ENCODE measurements at regions not wholly inside any gene's neighbourhood (a gene's known extent, or its start where the extent isn't known, plus 50 kb on each side); places are given as distances from the start of the nearest gene placed in this dataset.
"Not testable (repeated sequence)": the region's sequence is repeated elsewhere in the genome, so short reads cannot be mapped to it uniquely, and the experiment has no call there.

DNA sequence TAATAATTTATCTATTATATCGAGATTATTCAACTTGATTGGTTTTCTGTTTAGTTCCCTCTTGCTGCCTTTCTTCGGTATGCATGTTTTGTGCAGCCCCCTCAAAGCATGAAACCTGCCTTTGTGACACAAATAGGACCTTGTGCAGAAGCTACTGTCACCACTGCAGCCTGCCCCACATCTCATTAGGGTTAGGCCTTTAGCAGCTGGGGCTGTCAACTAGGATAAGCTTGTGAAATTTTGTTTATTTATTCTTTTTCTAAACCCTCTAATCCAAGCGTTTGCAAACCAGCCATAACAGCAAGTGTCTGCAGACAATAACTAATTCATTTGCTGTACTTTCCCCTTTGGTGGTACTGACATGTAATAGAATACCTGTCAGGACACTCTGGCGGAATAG, 258.9 kb downstream of the RCHY1 start:
- H3K4me1 ChIP-seq = peaks cover 25% of the 10 kb centered on the region
- no peaks in the 10 kb centered on the region for H3K36me3 ChIP-seq (replicated peaks)
- DNase-seq (ENCODE audit: low spot score in 2 of 2) = peak; percentile 59 to 64
- H3K9me3 ChIP-seq = no peaks in the 10 kb centered on the region
- H3K27me3 ChIP-seq (ENCODE audit: low read depth) = no peaks in the 10 kb centered on the region
- no peak overlapping the region for H3K4me3 ChIP-seq
- in situ Hi-C loops (cut with MboI; ENCODE audit: low sequenced_read_pairs) = no loop called here

DNA sequence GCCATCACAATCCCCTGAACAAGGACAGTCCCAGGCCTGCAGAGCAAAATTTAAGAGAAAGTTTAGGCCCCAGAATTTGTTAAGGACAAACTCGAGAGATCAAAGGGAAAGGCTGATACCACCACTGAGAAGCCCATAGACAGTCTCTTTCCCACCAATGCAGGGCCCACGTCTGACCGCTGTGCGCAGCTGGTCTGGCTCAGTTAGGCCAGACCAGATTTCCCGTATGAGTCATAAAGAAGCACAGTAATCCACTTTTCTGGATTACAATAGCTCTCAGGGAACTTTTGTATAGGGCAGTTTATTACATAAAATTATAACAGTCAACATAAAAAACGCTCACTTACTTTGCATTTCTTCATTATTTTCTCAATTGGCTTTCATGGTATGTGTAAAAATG, 259.5 kb downstream of the RCHY1 start:
- Histone ChIP-seq H3K4me1 (peaks cover 30% of the 10 kb centered on the region), H3K9me3 (no peaks in the 10 kb centered on the region), H3K27me3 (ENCODE audit: low read depth) (no peaks in the 10 kb centered on the region), H3K36me3 (replicated peaks) (no peaks in the 10 kb centered on the region), H3K4me3 (no peak overlapping the region)
- DNase-seq (ENCODE audit: low spot score in 2 of 2) = peak; percentile 72 to 73
- in situ Hi-C loops (cut with MboI; ENCODE audit: low sequenced_read_pairs) = no loop called here

DNA sequence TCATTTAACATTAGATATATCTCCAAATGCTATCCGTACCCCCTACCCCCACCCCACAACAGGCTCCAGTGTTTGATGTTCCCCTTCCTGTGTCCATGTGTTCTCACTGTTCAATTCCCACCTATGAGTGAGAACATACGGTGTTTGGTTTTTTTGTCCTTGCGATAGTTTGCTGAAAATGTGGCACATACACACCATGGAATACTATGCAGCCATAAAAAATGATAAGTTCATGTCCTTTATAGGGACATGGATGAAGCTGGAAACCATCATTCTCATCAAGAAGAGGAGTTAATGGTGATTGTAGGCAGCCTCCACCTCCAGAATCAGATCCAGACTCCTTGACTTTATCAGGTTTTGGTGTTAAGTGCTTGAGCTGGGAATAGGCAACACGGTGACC, 261.1 kb downstream of the RCHY1 start:
- peaks cover 46% of the 10 kb centered on the region for H3K4me1 ChIP-seq
- H3K27me3 ChIP-seq (ENCODE audit: low read depth); H3K36me3 ChIP-seq (replicated peaks); H3K4me3 ChIP-seq; in situ Hi-C loops (cut with MboI; ENCODE audit: low sequenced_read_pairs); DNase-seq (ENCODE audit: low spot score in 2 of 2); H3K9me3 ChIP-seq: not testable (repeated sequence)

DNA sequence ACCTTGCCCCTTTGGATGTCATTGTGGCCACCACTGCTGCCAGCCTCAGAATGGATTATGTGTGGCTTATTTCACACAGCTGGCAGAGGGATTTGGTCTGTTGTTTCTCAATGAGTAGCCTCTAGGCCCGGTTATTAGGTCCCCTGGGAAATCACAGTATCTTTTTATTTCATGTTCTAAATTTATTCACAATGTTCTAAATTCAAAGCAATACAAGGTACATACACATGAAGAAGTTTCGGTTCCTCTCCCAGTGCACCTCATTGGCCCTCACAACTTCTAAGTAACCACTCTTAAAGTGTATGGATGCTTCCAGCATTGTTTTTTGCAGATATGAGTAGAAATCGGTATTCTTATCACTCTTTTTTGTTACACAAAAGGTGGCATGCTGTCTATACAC, 262.7 kb downstream of the RCHY1 start:
- no peaks in the 10 kb centered on the region for H3K36me3 ChIP-seq (replicated peaks)
- DNase-seq (ENCODE audit: low spot score in 2 of 2) = no peak
- no peaks in the 10 kb centered on the region for H3K27me3 ChIP-seq (ENCODE audit: low read depth)
- in situ Hi-C loops (cut with MboI; ENCODE audit: low sequenced_read_pairs) = no loop called here
- H3K4me1 ChIP-seq = peaks cover 52% of the 10 kb centered on the region
- H3K9me3 ChIP-seq = no peaks in the 10 kb centered on the region
- H3K4me3 ChIP-seq = no peak overlapping the region

DNA sequence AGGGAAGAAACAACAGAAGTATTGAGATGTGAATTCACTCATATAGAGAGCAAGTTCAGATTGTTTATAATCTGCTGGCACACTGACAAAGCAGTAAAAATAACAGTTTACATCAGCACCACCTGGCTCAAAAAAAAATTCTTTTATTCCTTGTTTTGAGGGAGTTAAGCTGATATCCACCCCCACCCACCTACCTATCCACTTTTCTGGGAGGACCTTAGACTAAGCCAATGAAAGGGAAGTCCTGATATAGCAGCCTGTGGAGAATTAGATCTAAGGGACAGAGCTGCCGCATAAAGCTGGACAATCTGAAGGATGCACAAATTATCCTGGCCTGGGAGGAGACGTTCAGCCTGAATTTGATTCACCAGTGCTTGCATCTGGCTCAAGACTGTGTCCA, 264.5 kb downstream of the RCHY1 start:
- Histone ChIP-seq H3K9me3 (no peaks in the 10 kb centered on the region), H3K27me3 (ENCODE audit: low read depth) (no peaks in the 10 kb centered on the region), H3K4me3 (no peak overlapping the region), H3K36me3 (replicated peaks) (no peaks in the 10 kb centered on the region), H3K4me1 (peaks cover 35% of the 10 kb centered on the region)
- DNase-seq (ENCODE audit: low spot score in 2 of 2) = no peak
- in situ Hi-C loops (cut with MboI; ENCODE audit: low sequenced_read_pairs) = no loop called here

DNA sequence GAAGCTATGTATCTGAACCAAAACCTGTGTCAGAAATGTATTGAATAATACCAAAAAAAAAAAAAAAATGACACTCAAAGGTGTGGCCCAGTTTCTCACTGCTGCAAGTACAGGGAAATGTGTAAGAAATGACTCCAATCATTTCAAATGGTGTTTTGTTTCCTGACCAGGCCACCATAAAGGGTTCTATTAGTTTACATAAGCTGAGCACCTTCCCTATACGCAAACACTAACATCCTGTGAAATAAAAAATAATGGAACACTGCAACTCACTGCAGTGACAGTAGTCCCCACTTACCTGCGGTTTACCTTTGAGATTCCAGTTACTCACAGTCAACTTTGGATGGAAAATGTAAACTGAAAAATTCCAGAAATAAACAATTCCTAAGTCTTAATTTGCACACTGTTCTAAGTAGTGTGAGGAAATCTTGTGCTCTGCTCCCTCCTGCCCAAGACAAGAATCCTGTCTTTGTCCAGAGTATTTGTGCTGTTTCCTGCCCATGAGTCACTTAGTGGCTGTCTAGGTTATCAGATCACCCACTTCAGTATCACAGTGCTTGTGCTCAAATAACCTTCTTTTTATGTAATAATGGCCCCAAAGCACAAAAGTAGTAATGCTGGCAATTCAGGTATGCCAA, 265.3 kb downstream of the RCHY1 start:
- H3K9me3 ChIP-seq = no peaks in the 10 kb centered on the region
- H3K4me3 ChIP-seq = no peak overlapping the region
- DNase-seq (ENCODE audit: low spot score in 2 of 2) = no peak
- in situ Hi-C loops (cut with MboI; ENCODE audit: low sequenced_read_pairs) = no loop called here
- H3K36me3 ChIP-seq (replicated peaks) = no peaks in the 10 kb centered on the region
- H3K27me3 ChIP-seq (ENCODE audit: low read depth) = no peaks in the 10 kb centered on the region
- H3K4me1 ChIP-seq = peaks cover 32% of the 10 kb centered on the region

DNA sequence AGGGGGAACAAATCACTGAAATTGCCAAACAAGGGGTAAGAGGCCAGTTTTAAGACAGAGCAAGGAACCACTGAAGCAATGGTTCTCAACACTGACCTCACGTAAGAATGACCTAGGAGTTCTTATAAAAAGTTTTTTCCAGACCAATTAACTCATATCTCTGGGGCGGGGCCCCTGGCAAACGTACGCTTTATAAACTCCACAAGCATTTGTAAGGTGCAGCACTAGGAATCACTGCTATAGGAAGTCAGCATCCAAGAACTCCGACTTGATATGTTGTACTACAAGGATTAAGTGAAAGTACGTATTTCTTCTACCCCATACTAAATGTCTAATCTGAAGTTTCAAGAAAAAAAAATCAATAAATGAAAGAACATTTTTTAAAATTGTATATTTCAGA, 269.9 kb downstream of the RCHY1 start:
- H3K9me3 ChIP-seq = peaks cover 2% of the 10 kb centered on the region
- H3K4me3 ChIP-seq = no peak overlapping the region
- H3K36me3 ChIP-seq (replicated peaks) = no peaks in the 10 kb centered on the region
- peaks cover 33% of the 10 kb centered on the region for H3K4me1 ChIP-seq
- in situ Hi-C loops (cut with MboI; ENCODE audit: low sequenced_read_pairs) = no loop called here
- H3K27me3 ChIP-seq (ENCODE audit: low read depth) = no peaks in the 10 kb centered on the region
- DNase-seq (ENCODE audit: low spot score in 2 of 2) = no peak

DNA sequence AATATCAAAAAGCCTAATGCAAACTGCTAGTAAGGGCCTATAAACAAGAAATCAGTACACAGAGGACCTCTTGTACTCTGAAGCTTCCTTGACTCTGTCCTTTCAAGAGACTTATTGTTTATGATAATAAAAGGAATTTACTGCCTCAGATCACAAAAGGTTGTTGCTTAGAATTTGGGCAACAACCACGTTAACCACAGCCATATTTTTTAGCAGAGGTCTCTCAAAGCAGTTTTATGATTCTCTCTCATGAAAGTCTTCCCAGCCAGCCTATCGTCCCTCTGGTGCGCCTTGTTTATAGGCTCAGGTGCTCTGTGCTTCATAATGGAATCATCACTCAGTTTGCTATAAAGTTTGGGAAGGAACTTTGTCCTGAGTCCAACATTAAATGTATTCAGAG, 270.6 kb downstream of the RCHY1 start:
- DNase-seq (ENCODE audit: low spot score in 2 of 2) = peak; percentile 17 to 70
- Histone ChIP-seq H3K4me1 (peaks cover 25% of the 10 kb centered on the region), H3K9me3 (peaks cover 2% of the 10 kb centered on the region), H3K27me3 (ENCODE audit: low read depth) (no peaks in the 10 kb centered on the region), H3K36me3 (replicated peaks) (no peaks in the 10 kb centered on the region), H3K4me3 (no peak overlapping the region)
- in situ Hi-C loops (cut with MboI; ENCODE audit: low sequenced_read_pairs) = no loop called here

DNA sequence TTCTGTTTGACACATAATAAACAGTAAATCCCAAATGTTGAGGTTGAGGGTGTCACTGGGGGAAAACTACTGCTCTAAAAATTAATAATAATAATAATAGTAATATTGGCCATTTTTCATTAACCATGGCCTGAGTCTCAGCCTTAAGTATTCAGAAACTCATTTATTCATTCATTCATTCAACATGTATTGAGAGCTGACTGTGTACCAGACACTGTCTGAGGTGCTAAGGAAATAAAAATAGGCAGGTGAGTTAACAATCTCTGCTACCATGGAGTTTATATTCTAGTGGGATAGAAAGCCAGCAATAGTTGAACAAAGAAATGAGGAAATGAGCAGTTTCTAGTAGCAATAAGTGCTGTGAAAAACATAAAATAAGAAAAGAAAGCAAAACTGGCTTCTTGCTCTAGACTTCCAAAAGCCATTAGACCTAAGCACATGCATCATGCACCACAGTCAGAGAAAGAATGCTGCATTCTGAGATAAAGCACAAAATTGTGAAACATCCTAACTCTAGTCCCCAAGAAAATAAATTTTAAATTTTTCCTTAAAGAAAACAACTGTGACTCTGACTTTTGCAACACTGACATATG, 278.7 kb downstream of the RCHY1 start:
- no peak for DNase-seq (ENCODE audit: low spot score in 2 of 2)
- Histone ChIP-seq H3K36me3 (replicated peaks) (no peaks in the 10 kb centered on the region), H3K4me3 (no peak overlapping the region), H3K4me1 (peaks cover 34% of the 10 kb centered on the region), H3K9me3 (peaks cover 2% of the 10 kb centered on the region), H3K27me3 (ENCODE audit: low read depth) (no peaks in the 10 kb centered on the region)
- in situ Hi-C loops (cut with MboI; ENCODE audit: low sequenced_read_pairs) = no loop called here

DNA sequence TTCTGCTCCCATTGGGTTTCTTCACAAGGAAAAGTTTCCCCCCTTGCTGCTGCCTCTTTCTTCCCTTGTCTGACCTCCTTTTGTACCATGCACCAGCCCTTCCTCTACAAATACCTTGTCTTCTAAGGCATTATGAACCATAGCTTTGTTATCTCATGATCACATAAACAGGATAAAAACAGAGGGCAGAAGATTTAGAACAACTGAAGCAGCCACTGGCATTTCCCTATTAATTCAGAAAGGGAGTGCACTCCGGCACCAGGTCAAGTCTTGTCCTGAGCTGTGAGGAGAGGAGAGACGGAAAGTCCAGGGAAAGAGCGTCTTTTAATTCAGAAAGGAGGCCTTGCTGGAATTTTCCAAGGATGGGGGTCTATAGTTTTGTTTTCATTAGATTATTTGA, 281.7 kb downstream of the RCHY1 start:
- Histone ChIP-seq H3K4me3 (no peak overlapping the region), H3K36me3 (replicated peaks) (no peaks in the 10 kb centered on the region), H3K9me3 (no peaks in the 10 kb centered on the region), H3K27me3 (ENCODE audit: low read depth) (no peaks in the 10 kb centered on the region), H3K4me1 (peaks cover 60% of the 10 kb centered on the region)
- in situ Hi-C loops (cut with MboI; ENCODE audit: low sequenced_read_pairs) = no loop called here
- DNase-seq (ENCODE audit: low spot score in 2 of 2) = peak; percentile 59 to 66

DNA sequence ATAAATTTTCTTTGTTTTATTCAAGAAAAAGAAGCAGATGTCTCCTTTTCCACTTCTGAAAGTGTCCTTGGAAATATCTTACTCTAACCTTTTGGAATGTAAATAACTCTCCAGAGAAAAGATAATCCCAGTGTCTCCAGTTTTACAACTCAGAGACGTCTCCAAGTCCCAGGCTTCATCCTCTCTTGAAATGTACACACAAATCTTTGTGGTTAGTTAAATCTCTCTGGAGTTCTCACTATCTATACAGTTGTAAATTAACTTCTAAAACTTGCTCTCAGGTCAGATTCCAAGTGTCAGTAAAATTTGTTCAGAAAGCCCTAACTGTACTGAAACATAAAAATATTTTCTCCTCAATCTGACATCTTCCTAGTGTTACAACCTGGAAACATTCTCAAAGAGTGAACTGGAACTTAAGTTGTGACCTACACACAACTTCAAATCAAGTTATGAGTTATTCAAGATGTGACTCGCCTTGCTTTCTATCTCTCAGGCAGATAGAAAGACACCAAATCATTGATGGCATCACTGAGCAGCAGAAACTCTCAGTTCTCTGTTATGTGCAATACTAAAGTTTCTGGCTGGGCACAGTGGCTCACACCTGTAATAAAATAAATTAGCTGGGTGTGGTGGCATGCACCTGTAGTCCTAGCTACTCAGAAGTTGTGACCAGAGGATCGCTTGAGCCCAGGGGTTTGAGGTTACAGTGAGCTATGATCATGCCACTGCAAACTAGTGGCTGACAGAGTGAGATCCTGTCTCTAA, 284.2 kb downstream of the RCHY1 start:
- Histone ChIP-seq H3K4me3 (no peak overlapping the region), H3K27me3 (ENCODE audit: low read depth) (no peaks in the 10 kb centered on the region), H3K9me3 (no peaks in the 10 kb centered on the region), H3K36me3 (replicated peaks) (no peaks in the 10 kb centered on the region), H3K4me1 (peaks cover 60% of the 10 kb centered on the region)
- in situ Hi-C loops (cut with MboI; ENCODE audit: low sequenced_read_pairs) = no loop called here
- peak; percentile 27 to 86 for DNase-seq (ENCODE audit: low spot score in 2 of 2)

DNA sequence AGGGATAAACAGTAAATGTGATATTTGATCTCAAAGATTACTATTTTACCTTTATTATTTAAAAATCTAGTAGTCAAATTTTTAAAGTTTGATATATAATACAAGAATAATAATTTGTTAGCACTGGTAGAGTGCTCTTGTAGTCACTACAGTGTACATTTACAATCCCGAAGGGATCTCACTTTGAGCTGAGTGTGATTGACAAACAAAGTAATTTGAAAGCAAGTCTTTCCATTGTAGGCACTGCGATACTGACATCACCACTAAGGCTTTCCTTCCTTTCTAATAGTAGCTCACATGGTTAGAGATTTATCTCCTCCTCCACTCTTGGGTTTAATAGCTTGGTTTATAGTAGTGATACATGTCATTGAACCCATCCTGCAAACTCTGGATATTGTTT, 280.6 kb downstream of the PARM1 start:
- H3K4me3 ChIP-seq = no peak overlapping the region
- H3K36me3 ChIP-seq (replicated peaks) = no peaks in the 10 kb centered on the region
- H3K4me1 ChIP-seq = no peaks in the 10 kb centered on the region
- no peak for DNase-seq (ENCODE audit: low spot score in 2 of 2)
- H3K9me3 ChIP-seq = no peaks in the 10 kb centered on the region
- H3K27me3 ChIP-seq (ENCODE audit: low read depth) = no peaks in the 10 kb centered on the region
- in situ Hi-C loops (cut with MboI; ENCODE audit: low sequenced_read_pairs) = no loop called here

DNA sequence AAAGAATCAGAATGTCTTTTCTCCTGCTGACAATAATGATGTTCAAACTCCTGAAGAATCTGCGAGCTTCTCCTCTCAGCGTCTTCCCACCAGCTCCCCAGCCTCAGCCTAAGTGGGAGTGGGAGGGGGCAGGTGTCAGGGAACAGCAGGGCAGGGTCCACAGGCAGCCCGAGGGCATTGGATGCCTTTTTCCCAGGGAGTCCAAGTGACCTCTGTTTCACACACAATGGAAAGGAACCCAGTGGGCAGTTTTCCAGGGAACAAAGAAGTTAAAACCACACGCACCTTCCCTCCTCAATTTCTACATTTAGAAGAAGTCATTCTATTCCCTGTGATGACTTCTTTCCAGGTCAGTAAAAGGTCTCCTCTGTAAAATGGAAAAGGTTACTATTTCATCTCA, 278.5 kb downstream of the PARM1 start:
- Histone ChIP-seq H3K36me3 (replicated peaks) (no peaks in the 10 kb centered on the region), H3K9me3 (no peaks in the 10 kb centered on the region), H3K4me1 (no peaks in the 10 kb centered on the region), H3K27me3 (ENCODE audit: low read depth) (no peaks in the 10 kb centered on the region), H3K4me3 (no peak overlapping the region)
- DNase-seq (ENCODE audit: low spot score in 2 of 2) = no peak
- in situ Hi-C loops (cut with MboI; ENCODE audit: low sequenced_read_pairs) = no loop called here

DNA sequence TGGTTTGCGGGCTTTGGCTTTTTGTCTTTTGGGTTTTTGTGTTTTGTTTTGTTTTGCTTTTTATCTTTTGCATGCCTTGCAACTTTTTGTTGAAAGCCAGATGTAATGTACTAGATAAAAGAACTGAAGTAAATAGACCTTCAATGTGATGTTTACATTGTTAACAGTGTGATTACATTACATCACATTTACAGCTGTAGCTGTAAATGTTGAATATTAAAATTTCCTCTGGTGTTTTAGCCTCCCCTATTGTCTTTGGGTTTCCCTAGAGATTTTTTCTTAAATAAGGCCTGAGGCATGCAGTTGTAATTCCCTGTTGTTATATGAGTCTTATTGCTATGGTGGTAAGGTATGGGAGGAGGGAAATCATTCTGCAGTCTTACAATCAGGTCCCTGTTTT, 275.0 kb downstream of the PARM1 start:
- Histone ChIP-seq H3K27me3 (ENCODE audit: low read depth) (no peaks in the 10 kb centered on the region), H3K4me3 (no peak overlapping the region), H3K9me3 (0 out of 2 replicates have a peak, but pooled peaks cover 4% of the 10 kb centered on the region), H3K36me3 (replicated peaks) (no peaks in the 10 kb centered on the region), H3K4me1 (no peaks in the 10 kb centered on the region; the same call in 1 of the 2 replicates)
- in situ Hi-C loops (cut with MboI; ENCODE audit: low sequenced_read_pairs) = no loop called here
- DNase-seq (ENCODE audit: low spot score in 2 of 2) = no peak

All from HAP-1 (cell line).